ENCODE measurements at regions not wholly inside any gene's neighbourhood (a gene's known extent, or its start where the extent isn't known, plus 50 kb on each side); places are given as distances from the start of the nearest gene placed in this dataset.

DNA sequence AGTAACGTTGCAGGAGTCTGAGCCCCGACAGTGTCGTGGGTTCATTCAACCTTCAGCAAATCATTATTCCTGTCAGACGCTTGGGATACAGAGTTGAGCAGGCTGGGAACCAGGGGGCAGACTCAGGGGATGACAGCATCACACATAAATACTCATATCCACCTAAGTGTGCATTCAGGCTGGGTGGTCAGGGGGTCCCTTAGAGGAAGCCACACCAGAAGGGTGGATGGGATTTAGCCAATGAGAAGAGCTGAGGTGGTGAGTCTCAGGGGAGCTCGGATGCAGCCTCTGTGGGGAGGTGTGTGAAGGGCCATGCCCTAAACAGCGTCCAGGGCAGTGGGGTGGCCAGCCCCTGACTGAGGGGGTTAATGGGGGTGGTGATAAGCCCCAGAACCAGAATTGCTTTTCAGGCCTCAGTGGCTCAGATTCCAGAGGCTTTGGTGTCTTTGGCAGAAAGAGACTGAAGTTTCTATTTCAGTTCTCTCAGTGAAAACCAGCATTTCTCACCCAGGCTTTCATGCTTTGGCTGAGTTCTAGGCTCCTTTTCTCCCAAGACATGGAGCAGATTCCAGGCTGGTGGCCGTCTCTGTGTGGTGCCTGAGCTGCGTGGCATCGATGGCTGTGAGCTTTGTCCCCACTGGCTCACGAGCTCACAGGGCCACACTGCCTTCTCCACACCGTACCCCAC is 83.9 kb upstream of the CLDN5 start:
- TF ChIP-seq NFIC (IDR thresholded peaks at IDR 0.05) (no peak), TCF12 (IDR thresholded peaks at IDR 0.05; ENCODE audit: low read depth) (no peak), CREB1 (IDR thresholded peaks at IDR 0.05; ENCODE audit: low read depth) (no peak), YY1 (IDR thresholded peaks at IDR 0.05; ENCODE audit: low read depth) (no peak), TEAD4 (IDR thresholded peaks at IDR 0.05) (no peak), FOXM1 (IDR thresholded peaks at IDR 0.05; ENCODE audit: borderline replicate concordance, low read depth) (no peak), EGR1 (IDR thresholded peaks at IDR 0.05) (no peak), RAD21 (IDR thresholded peaks at IDR 0.05; ENCODE audit: low read depth) (no peak)
- TF ChIP-seq, protein P1, sequence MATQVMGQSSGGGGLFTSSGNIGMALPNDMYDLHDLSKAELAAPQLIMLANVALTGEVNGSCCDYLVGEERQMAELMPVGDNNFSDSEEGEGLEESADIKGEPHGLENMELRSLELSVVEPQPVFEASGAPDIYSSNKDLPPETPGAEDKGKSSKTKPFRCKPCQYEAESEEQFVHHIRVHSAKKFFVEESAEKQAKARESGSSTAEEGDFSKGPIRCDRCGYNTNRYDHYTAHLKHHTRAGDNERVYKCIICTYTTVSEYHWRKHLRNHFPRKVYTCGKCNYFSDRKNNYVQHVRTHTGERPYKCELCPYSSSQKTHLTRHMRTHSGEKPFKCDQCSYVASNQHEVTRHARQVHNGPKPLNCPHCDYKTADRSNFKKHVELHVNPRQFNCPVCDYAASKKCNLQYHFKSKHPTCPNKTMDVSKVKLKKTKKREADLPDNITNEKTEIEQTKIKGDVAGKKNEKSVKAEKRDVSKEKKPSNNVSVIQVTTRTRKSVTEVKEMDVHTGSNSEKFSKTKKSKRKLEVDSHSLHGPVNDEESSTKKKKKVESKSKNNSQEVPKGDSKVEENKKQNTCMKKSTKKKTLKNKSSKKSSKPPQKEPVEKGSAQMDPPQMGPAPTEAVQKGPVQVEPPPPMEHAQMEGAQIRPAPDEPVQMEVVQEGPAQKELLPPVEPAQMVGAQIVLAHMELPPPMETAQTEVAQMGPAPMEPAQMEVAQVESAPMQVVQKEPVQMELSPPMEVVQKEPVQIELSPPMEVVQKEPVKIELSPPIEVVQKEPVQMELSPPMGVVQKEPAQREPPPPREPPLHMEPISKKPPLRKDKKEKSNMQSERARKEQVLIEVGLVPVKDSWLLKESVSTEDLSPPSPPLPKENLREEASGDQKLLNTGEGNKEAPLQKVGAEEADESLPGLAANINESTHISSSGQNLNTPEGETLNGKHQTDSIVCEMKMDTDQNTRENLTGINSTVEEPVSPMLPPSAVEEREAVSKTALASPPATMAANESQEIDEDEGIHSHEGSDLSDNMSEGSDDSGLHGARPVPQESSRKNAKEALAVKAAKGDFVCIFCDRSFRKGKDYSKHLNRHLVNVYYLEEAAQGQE (IDR thresholded peaks at IDR 0.05; ENCODE audit: low read depth), result no peak
- TF ChIP-seq, protein P2, sequence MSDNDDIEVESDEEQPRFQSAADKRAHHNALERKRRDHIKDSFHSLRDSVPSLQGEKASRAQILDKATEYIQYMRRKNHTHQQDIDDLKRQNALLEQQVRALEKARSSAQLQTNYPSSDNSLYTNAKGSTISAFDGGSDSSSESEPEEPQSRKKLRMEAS (IDR thresholded peaks at IDR 0.05), result no peak

DNA sequence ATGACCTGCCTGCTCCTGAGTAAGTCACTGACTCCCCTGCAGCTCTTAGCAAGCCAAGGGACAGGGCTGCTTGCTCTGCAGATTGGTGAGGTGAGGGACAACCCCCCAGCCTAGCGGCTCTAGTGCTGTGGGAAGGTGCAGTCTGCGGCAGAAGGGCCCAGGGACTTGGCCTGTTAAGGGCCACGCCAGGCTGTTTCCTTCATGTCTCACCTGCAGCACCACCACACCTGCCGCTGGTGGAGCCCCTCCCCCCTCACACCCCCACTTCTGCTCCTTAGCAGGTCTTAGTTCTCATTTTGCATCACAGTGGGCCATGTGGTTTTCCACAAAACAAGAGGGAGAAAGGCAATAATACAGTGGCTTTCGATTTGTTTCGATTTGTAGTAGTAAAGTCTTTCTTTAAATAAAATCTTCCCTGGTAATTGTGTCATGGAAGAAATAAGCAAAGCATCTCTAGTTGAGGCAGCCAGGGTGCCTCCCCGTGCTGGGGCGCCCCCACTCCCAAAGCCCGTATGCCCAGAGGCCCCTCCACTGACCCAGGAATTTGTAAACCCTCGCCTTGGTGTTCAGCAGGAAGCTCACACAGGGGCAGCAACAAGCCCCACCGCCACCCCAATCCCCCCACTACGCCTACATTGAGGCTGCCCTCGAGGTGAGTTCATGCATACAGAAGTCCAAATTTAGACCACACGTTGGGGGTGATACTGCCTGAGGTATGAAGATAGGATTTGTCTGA is 86.5 kb upstream of the CLDN5 start:
- TF ChIP-seq TCF12 (IDR thresholded peaks at IDR 0.05; ENCODE audit: low read depth) (no peak), CEBPB (IDR thresholded peaks at IDR 0.05) (no peak), YY1 (IDR thresholded peaks at IDR 0.05; ENCODE audit: low read depth) (no peak), ZBTB7A (IDR thresholded peaks at IDR 0.05; ENCODE audit: low read depth) (no peak), FOXM1 (IDR thresholded peaks at IDR 0.05; ENCODE audit: borderline replicate concordance, low read depth) (no peak), EP300 (IDR thresholded peaks at IDR 0.05; ENCODE audit: borderline replicate concordance) (no peak), CREB1 (IDR thresholded peaks at IDR 0.05; ENCODE audit: low read depth) (no peak)
- TF ChIP-seq, protein P3, sequence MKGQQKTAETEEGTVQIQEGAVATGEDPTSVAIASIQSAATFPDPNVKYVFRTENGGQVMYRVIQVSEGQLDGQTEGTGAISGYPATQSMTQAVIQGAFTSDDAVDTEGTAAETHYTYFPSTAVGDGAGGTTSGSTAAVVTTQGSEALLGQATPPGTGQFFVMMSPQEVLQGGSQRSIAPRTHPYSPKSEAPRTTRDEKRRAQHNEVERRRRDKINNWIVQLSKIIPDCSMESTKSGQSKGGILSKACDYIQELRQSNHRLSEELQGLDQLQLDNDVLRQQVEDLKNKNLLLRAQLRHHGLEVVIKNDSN (IDR thresholded peaks at IDR 0.05), result no peak

DNA sequence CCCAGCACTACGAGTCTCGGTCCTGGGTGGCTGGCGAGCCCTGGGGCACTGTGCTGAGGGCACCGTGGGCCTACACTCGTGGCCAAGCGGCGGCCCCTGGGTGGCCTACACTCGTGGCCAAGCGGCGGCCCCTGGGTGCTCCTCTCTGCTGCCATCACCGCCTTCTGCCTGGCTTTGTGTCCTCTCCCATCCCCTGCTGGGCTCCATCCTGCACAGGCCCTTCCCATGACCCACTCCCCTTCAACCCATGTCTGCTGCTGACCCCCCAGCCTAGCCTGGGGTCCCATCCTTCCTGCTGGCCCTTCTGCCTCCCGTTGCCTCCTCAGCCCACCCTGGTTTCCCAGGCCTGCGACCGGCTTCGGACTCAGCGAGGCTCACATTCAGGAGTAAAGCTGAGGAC is 87.4 kb upstream of the CLDN5 start:
- TF ChIP-seq NFIC (IDR thresholded peaks at IDR 0.05) (no peak), CREB1 (IDR thresholded peaks at IDR 0.05; ENCODE audit: low read depth) (no peak), EP300 (IDR thresholded peaks at IDR 0.05; ENCODE audit: borderline replicate concordance) (no peak), TEAD4 (IDR thresholded peaks at IDR 0.05) (no peak), ZBTB7A (IDR thresholded peaks at IDR 0.05; ENCODE audit: low read depth) (no peak), CEBPB (IDR thresholded peaks at IDR 0.05) (no peak)
- TF ChIP-seq, protein P3 (IDR thresholded peaks at IDR 0.05), result no peak

DNA sequence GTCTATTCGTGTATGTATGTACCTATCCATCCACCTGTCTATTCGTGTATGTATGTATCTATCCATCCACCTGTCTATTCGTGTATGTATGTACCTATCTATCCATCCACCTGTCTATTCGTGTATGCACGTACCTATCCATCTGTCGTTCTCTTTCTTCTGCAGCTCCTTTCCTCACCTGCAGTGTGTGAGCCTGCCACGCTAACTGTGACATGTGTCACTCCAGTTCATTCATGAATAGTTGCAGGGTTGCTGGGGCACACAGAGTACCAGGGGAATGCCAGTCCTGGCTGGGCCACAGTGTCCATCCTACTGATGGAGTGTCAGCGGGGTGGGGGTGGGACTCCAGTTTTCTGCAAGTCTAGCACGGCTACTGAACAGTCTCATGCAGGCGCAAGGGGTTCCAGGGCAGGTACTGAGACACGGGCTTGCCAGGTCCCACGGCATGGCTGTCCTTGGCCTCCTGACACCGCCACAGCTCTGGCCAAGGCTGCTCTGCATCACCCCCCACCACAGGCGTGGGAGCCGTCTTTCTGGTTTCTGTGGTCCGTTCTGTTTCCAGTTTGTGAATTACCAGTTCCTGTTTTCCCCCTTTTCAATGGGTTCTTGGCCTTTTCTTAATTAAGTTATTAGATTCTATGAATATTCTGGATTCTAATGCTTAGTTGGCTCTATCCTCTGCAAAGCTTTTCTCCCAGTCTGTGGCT is 88.8 kb upstream of the CLDN5 start:
- TF ChIP-seq CEBPB (IDR thresholded peaks at IDR 0.05) (no peak), FOXM1 (IDR thresholded peaks at IDR 0.05; ENCODE audit: borderline replicate concordance, low read depth) (no peak), EGR1 (IDR thresholded peaks at IDR 0.05) (no peak), NFIC (IDR thresholded peaks at IDR 0.05) (no peak), TAF1 (IDR thresholded peaks at IDR 0.05; ENCODE audit: low read depth) (no peak), TEAD4 (IDR thresholded peaks at IDR 0.05) (no peak), RAD21 (IDR thresholded peaks at IDR 0.05; ENCODE audit: low read depth) (no peak), TCF12 (IDR thresholded peaks at IDR 0.05; ENCODE audit: low read depth) (no peak), CREB1 (IDR thresholded peaks at IDR 0.05; ENCODE audit: low read depth) (no peak), YY1 (IDR thresholded peaks at IDR 0.05; ENCODE audit: low read depth) (no peak), EP300 (IDR thresholded peaks at IDR 0.05; ENCODE audit: borderline replicate concordance) (no peak), ZBTB7A (IDR thresholded peaks at IDR 0.05; ENCODE audit: low read depth) (no peak)
- TF ChIP-seq, protein P2 (IDR thresholded peaks at IDR 0.05), result no peak
- TF ChIP-seq, protein P1 (IDR thresholded peaks at IDR 0.05; ENCODE audit: low read depth), result no peak
- TF ChIP-seq, protein P3 (IDR thresholded peaks at IDR 0.05), result no peak

DNA sequence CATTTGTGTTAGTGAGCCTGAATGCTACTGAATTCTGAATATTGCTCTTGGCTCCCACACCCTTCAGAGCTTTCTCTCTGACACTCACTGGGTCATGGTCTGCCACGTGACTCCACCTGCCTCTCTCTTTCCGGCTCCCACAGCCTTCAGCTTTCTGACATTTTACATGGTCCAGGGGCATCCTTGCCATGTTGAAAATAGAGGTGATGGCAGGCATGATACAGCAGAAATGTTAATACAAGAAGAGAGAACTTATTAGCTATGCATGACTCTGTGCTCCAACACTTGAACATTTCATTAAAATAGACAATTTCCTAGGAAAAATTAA is 90.3 kb upstream of the CLDN5 start:
- TF ChIP-seq TAF1 (IDR thresholded peaks at IDR 0.05; ENCODE audit: low read depth) (no peak), CREB1 (IDR thresholded peaks at IDR 0.05; ENCODE audit: low read depth) (no peak), TCF12 (IDR thresholded peaks at IDR 0.05; ENCODE audit: low read depth) (no peak), TEAD4 (IDR thresholded peaks at IDR 0.05) (no peak)
- TF ChIP-seq, protein P2 (IDR thresholded peaks at IDR 0.05), result no peak
